Sigmoid colon (tissue), 6 donors: ENCODE measurements at regions not wholly inside any gene's neighbourhood (a gene's known extent, or its start where the extent isn't known, plus 50 kb on each side); places are given as distances from the start of the nearest gene placed in this dataset.

Experiments used
- DNase-seq: peaks from one replicate; pipeline ENCODE4 v3.0.0-alpha.2; 2019
- H3K27ac ChIP-seq, 4 donors: fragments of 200-600 bp; sonication (generic); one replicate each; pipeline ENCODE4 v1.5.1; 2016 to 2019; ENCODE audit warnings: mild to moderate bottlenecking in 1 of 4
- H3K27me3 ChIP-seq, 3 donors: fragments of 200-600 bp; sonication (generic); one replicate each; pipeline ENCODE4 v1.5.1; 2019; ENCODE audit warnings: mild to moderate bottlenecking in 1 of 3
- H3K36me3 ChIP-seq, 4 donors: fragments of 200-600 bp; sonication (generic); one replicate each; pipeline ENCODE4 v1.5.1; 2016 to 2019
- H3K4me1 ChIP-seq, 4 donors: fragments of 200-600 bp; sonication (generic); one replicate each; pipeline ENCODE4 v1.5.1; 2017 to 2019
- H3K4me3 ChIP-seq, 4 donors: fragments of 200-600 bp; sonication (generic); one replicate each; pipeline ENCODE4 v1.5.1; 2017 to 2019; ENCODE audit warnings: mild to moderate bottlenecking in 2 of 4, moderate library complexity in 1 of 4
- H3K9me3 ChIP-seq, 4 donors: fragments of 200-600 bp in 3 of 4; sonication (generic) in 3 of 4; one replicate each; pipeline versions ENCODE4 v1.5.1 to v1.6.1; 2013 to 2019
- CTCF ChIP-seq, 4 experiments: fragments of 450-650 bp in 3 of 4; fragments of 200-600 bp in 1 of 4; IDR thresholded peaks; one replicate each; pipeline ENCODE4 v1.5.1; 2016 to 2019; ENCODE audit warnings: antibody characterized with exemption in 4 of 4, mild to moderate bottlenecking in 3 of 4, moderate library complexity in 2 of 4
- EP300 ChIP-seq, 4 donors: sonication (generic); formaldehyde crosslinking; IDR thresholded peaks; one replicate each; pipeline ENCODE4 v1.6.1; 2017; ENCODE audit warnings: antibody characterized with exemption in 4 of 4
- POLR2A ChIP-seq, 2 donors: fragments of 450-650 bp; IDR thresholded peaks; one replicate each; pipeline ENCODE4 v1.6.1; 2016; ENCODE audit warnings: antibody characterized with exemption in 2 of 2, mild to moderate bottlenecking in 2 of 2, moderate library complexity in 2 of 2
- POLR2AphosphoS5 ChIP-seq, 4 donors: sonication (generic); formaldehyde crosslinking; IDR thresholded peaks; one replicate each; pipeline ENCODE4 v1.6.1; 2017; ENCODE audit warnings: antibody characterized with exemption in 4 of 4
- WGBS, 2 donors: extraction: QIAGEN DNeasy Blood & Tissue Kit; methylation state at CpG; one replicate each; pipeline ENCODE4 v1.1.7; 2013; 5-methylcytosine and 5-hydroxymethylcytosine counted together
- intact Hi-C: fragments of 100-400 bp; cut with DNase I; formaldehyde crosslinking; loops from one replicate; pipeline ENCODE4 v1.15.1; 2023
- donor health status: healthy with polysubstance abuse.
- donor health status: healthy.

GRCh38 chr3:168271932-168272331 lies 176.2 kb upstream of the GOLIM4 start:
- Histone ChIP-seq H3K36me3 (no peaks in the 10 kb centered on the region), H3K4me1 (no peaks in the 10 kb centered on the region), H3K27me3 (no peaks in the 10 kb centered on the region), H3K9me3 (no peaks in the 10 kb centered on the region), H3K27ac (no peak overlapping the region), H3K4me3 (no peak overlapping the region)
- intact Hi-C loops: no loop called here
- no peak for DNase-seq
- WGBS, 2 donors: 77 to 85% methylated on average over 2 of the region's 2 CpGs
- TF ChIP-seq POLR2A (IDR thresholded peaks at IDR 0.05) (no peak), EP300 (IDR thresholded peaks at IDR 0.05) (no peak), CTCF (IDR thresholded peaks at IDR 0.05) (no peak), POLR2AphosphoS5 (IDR thresholded peaks at IDR 0.05) (no peak)

- TF ChIP-seq POLR2A (IDR thresholded peaks at IDR 0.05) (no peak), POLR2AphosphoS5 (IDR thresholded peaks at IDR 0.05) (no peak), EP300 (IDR thresholded peaks at IDR 0.05) (no peak), CTCF (IDR thresholded peaks at IDR 0.05) (no peak)
- no peaks in the 10 kb centered on the region for H3K36me3 ChIP-seq
- no peaks in the 10 kb centered on the region for H3K9me3 ChIP-seq
- H3K4me1 ChIP-seq: no peaks in the 10 kb centered on the region
- WGBS, 2 donors: 80 to 85% methylated on average over 1 of the region's 1 CpG
- H3K4me3 ChIP-seq: no peak overlapping the region
- no peaks in the 10 kb centered on the region for H3K27me3 ChIP-seq
- H3K27ac ChIP-seq: no peak overlapping the region
- intact Hi-C loops: no loop called here
- DNase-seq: no peak
Measured at GRCh38 chr3:168269001-168269400, 173.3 kb upstream of the GOLIM4 start.

- Histone ChIP-seq H3K4me1 (no peaks in the 10 kb centered on the region), H3K36me3 (no peaks in the 10 kb centered on the region), H3K4me3 (no peak overlapping the region), H3K27ac (no peak overlapping the region), H3K9me3 (no peaks in the 10 kb centered on the region), H3K27me3 (no peaks in the 10 kb centered on the region)
- intact Hi-C loops: no loop called here
- DNase-seq: no peak
- 88 to 93% methylated on average over 1 of the region's 1 CpG for WGBS, 2 donors
- TF ChIP-seq CTCF (IDR thresholded peaks at IDR 0.05) (no peak), POLR2A (IDR thresholded peaks at IDR 0.05) (no peak), EP300 (IDR thresholded peaks at IDR 0.05) (no peak), POLR2AphosphoS5 (IDR thresholded peaks at IDR 0.05) (no peak)
Measured at GRCh38 chr3:168267179-168267578, 171.5 kb upstream of the GOLIM4 start.

- intact Hi-C loops: no loop called here
- WGBS, 2 donors: 90 to 95% methylated on average over 7 of the region's 7 CpGs
- Histone ChIP-seq H3K36me3 (no peaks in the 10 kb centered on the region), H3K27me3 (no peaks in the 10 kb centered on the region), H3K27ac (no peak overlapping the region), H3K9me3 (no peaks in the 10 kb centered on the region), H3K4me3 (no peak overlapping the region), H3K4me1 (no peaks in the 10 kb centered on the region)
- TF ChIP-seq EP300 (IDR thresholded peaks at IDR 0.05) (no peak), POLR2A (IDR thresholded peaks at IDR 0.05) (no peak), CTCF (IDR thresholded peaks at IDR 0.05) (no peak), POLR2AphosphoS5 (IDR thresholded peaks at IDR 0.05) (no peak)
- no peak for DNase-seq
Measured at GRCh38 chr3:168266335-168266734, 170.6 kb upstream of the GOLIM4 start.

- Histone ChIP-seq H3K4me3 (no peak overlapping the region), H3K4me1 (no peaks in the 10 kb centered on the region), H3K9me3 (no peaks in the 10 kb centered on the region), H3K36me3 (no peaks in the 10 kb centered on the region), H3K27me3 (no peaks in the 10 kb centered on the region), H3K27ac (no peak overlapping the region)
- DNase-seq: no peak
- intact Hi-C loops: no loop called here
- no peak for TF ChIP-seq EP300 (IDR thresholded peaks at IDR 0.05)
- TF ChIP-seq POLR2A (IDR thresholded peaks at IDR 0.05): no peak
- TF ChIP-seq CTCF (IDR thresholded peaks at IDR 0.05): no peak
- no peak for TF ChIP-seq POLR2AphosphoS5 (IDR thresholded peaks at IDR 0.05)
Measured at GRCh38 chr3:168262887-168263286, 167.2 kb upstream of the GOLIM4 start.
